Endothelial cell of hepatic sinusoid (primary cell): ENCODE measurements at regions not wholly inside any gene's neighbourhood (a gene's known extent, or its start where the extent isn't known, plus 50 kb on each side); places are given as distances from the start of the nearest gene placed in this dataset.

ENCODE experiments used
- in situ Hi-C: cut with HindIII; loops from 2 replicates; pipeline ENCODE4 v1.10.0; 2017; ENCODE audit warnings: low sequenced_read_pairs

DNA sequence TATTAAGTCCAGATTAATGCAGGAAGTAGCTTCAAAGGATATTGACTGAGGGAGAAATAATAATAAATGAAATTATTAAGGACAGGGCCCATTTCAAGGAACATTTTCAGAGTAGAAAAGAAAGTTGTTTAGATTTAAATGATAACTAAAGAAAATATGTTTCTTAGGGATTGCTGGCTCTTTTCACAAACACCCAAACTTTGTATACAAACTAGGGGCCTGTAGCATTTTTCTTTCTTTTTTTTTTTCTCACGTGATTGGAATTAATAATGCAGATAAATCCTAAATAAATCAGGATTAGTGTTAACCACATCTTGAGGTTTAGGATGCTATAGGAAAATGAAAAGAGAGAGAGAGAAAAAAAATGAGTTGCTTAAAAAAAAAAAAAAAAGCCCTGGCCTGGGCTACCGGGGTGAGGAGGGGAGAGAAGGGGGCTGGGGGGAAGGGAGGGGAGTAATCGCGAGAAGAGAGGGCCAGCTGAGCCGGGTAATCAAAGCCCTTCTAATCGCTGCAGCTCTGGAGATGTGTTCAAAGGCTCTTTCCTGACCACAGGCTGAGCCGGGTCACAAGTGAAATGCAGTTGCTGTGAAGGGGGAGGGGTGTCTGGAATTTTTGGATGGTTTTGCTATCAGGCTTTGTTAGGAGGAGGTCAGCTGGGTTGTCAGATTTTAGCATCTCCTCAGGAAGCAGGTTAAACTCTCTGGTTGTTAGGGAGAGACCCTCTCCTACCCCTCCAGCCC is 104.6 kb upstream of the ZFHX3 start:
- in situ Hi-C loops: no loop called here

DNA sequence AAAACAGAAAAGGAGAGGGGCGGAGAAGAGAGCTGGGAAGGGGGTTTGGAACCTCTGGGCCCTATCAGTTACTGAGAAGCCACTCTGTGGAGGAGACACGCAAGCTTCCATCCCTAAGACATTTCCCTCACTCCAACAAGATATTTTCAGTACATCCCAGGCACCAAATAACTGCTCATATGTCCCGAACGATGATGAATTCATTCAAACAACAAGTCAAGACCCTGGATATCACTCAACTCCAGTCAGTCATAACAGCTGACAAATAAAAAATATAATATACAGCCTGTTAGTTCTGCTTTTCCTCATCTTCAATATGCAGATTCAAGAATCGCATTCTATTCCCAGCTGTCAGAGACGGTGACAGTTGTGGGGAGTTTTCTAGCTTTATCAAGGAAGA is 104.0 kb upstream of the ZFHX3 start:
- in situ Hi-C loops: no loop called here

DNA sequence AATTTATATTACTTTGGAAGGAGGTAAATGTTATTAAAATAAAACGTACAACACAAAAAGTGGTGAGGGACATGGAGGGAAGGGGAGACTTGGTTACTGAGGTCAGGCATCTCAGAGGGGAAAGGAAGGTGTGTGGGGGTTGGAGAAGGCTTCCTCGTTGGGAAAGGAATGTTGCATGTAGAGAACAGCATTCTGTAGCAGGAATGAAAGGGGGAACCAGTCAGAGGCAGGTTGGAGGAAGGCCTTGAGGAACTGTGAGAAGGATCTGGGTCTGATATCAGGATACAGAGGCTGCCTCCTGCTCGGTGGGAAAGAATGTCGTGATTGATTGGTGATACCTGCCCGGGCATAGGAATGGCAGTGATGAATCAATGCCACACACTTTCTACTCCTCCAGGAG is 103.3 kb upstream of the ZFHX3 start:
- in situ Hi-C loops: no loop called here

DNA sequence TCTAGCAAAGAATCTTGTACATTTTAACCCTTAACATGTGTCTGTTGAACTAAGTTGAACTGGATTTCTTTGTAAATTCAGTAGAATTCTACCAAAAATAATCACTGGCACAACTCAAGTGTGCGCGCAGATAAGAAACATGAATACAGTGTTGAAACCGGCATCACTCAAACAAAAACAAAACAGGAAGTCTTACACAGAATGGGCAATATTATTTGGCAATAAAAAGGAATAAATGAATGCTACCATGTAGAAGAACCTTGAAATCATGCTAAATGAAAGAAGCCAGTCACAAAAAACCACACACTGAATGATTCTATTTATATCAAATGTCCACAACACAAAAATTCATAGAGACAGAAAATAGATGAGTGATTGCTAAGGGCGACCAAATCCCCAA is 102.9 kb upstream of the ZFHX3 start:
- in situ Hi-C loops: no loop called here

DNA sequence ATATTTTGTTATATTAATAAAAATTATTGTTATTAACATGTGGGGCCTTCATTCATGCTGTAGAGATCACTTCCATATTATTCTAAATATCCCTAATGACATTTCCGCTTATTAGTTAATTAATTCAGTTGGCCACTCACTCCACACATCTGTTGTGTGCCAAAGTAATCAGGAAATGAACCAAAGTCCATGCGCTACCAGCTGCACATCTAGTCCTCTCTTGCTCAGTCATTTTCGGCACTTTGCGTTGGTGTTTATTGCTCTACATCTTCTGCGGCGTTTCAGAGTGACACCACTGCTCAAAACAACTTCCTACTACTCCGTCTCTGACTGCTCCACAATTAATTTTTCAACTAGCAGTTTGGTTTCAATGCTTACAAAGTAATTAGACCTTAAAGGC is 101.4 kb upstream of the ZFHX3 start:
- in situ Hi-C loops: no loop called here

DNA sequence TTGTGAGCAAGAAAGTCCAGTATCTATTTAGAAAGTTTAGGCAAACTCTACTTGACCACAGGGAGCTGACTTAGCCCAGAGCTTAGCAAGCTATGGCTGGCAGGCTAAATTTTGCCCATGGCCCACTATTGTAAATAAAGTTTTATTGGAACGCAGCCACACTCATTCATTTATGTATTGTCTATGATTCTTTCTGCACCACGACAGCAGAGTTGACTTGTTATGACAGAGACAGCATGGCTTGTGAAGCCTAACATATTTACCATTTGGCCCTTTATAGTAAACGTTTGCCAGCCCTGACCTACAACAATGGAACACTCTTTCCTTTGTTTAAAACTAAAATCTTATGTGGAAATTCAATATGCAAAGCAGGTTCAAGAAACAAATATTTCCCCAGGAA is 100.0 kb upstream of the ZFHX3 start:
- in situ Hi-C loops: no loop called here

DNA sequence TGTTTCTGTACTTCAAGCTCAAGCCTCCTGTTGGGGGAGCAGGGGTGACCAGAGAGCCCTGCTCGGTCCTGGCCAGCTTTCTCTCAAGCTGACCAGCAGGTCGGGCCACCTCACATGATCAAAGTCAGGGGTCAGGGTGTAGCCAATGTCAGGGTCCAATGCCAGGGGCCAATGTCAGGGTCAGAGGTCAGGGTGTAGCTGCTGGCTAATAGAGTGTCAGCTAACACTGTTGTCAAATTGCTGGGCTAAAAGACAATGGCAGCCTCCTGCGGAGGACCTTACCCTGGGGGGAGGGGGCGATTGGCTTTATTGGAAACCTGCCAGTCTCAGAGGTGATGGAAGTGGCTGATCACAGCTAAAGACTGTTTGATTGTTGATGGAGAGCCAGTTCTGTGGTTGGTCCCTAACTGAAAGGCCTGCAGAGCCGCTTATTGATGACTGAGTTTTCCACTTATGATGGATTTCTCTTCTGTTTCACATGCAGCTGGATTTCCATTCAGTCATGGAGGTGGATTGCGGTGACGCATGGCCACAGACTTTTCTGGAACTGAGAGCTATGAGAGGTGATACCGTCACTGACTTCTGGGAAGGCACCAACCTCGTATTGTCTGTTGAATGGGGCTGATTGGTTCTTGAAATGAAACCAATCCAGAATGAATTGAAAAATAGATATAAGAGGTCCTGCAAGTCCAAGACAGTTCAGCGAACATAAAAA is 97.4 kb upstream of the ZFHX3 start:
- in situ Hi-C loops: no loop called here

DNA sequence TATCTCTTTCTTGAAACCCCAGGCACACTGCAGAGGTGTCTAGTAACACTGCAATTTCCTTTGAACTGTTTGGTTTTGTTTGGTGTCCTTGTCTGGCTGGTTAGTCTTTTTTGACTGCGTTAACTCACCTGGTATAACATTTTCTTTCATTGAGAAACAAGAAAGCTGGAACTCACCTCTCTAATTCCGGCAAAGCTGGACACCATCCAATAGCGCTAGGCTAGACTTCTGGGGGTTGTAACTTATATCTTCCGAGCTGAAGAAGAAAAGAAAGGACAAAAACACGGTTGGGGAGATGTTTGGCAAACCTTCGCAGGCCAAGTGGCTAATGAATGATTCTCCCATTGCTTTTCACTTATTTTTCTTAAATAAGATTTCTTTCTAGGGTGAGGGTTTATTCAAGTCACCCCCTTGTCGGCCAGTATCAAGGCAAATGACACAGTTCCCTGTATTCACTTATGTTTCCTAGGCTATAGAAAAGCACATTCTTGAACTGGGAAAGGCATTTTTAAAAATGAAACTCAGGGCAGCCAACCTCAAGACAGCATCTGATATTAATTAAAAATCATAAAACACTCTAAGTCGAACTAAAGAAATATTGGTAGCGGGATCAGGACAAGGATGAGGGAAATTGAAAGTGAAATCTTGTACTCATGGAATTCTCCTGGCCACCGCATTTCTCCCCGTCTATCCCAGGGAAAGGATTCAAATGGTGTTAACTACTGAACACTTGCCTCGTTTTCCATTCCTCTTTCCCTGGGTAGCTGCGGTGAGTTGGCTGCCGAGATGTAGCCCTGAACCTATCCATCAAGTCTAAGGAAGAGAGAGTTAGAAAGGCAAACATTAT is 95.9 kb upstream of the ZFHX3 start:
- in situ Hi-C loops: no loop called here

DNA sequence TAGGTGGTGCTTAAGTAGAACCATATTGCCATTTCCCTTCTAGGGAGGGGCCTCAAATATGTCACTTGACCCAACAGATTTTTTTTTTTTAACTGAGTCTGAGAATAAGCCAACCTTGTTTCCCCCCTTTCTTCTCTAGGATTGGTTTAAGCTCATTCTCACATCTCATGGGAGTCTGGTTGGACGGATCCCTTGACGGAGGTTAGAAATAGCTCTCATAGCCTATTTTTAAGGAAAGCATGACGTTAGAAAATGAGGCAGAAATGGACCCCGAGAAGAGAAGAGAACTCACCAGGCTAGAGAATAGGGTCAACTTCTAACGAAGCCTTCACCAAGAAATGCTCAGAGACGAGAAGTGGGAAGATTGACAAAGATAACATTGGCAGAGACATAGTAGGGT is 95.1 kb upstream of the ZFHX3 start:
- in situ Hi-C loops: no loop called here

DNA sequence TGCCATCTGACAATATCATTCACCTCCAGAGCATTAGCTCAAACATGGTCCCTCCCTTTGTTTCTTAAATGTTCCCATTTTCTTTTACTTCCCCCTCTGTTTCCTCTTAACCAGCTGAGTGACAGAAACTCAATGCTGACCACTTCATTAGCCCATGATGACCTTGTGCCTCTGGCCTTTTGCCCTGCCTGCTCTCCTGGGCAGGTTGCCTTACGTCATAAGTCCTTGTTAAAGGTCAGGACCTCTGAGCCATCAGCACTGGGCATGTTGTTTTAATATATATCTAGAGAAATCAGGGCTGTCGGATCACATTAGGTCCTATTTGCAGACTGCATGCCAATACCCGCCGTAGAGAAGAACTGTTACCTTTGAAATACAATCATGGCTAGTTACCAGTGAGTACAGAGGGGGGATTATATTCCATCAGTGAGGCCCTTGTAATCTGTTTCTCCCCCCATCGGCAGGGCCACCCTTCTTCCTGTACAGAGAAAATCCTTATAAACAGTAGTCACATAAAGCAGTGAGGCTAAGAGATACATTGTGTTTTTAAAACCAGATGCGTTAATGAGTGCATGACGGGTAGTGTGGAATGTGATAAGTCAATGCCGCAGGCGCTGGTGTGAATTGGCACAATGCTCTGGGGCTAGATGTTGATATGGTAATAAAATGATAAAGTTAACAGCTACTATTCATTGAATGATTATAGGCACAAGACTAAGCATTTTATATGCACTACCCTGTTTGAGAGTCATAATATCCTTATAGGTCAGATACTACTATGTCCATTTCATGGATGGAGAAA is 94.3 kb upstream of the ZFHX3 start:
- in situ Hi-C loops: no loop called here

DNA sequence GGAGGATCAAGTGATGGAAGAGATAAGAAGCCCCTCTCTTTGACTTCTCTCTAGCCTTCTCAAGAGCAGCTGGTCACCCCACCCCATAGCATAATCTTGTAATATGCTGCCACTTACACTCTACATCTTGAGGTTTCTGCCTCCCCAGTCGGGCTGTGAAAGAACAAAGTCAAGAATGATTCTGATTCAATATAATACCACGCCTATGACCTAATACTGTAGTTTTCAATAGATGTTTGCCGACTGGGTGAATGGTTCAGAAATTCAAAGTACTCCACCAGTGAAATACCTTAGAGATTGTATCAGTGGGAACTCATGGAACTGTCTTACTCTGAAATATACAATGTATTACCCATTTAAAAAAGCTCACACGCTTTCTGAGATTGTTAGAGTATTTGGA is 93.0 kb upstream of the ZFHX3 start:
- in situ Hi-C loops: no loop called here

DNA sequence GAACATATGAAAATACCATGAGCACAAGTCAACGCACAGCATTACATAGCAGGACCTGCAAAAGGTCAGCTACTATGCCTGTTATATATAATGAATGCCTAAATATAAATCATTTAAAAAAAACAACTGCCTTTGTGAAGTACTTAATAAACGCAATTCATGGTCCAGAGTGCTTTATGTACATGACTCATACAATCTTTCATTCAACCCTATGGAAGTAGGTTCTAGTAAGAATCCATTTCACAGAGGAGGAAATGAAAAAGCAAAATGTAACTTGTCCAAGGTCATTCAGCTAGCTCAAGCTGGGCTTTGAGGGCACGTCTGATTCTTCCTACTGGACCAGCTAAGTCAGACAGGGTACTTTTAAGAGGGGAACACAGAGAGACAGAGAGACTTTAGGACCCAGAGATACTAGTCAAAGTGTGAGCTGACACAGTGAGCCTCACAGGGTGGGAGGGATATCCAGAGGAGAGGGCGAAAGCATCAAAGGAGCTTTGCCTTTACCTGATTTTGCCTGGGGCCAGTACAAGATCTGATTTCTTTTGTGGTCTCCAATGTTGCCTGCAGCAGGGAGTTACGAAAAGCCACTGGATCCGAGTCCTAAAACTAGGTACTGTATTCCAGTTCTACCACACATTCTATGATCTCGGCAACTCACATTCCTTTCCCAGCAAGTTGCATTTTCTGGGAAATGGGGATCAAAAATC is 83.4 kb upstream of the ZFHX3 start:
- in situ Hi-C loops: no loop called here

DNA sequence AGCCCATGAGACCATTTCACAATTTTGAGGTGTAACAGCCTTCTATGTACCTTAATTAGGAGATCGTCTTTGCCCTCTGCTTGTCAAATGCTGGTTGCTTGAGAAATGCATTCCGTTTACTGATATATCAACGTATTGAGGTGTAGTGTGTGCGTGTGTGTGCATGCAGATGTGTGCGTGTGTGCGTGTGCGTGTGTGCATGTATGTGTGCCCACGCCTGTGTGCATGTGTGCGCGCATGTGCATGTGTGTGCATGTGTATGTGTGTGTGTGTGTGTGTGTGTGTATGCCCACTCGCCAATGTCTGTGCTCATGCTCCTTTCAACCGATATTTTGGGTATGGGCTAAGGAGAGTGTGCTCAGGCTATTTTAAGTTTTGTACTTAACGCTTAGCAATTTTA is 81.5 kb upstream of the ZFHX3 start:
- in situ Hi-C loops: no loop called here

DNA sequence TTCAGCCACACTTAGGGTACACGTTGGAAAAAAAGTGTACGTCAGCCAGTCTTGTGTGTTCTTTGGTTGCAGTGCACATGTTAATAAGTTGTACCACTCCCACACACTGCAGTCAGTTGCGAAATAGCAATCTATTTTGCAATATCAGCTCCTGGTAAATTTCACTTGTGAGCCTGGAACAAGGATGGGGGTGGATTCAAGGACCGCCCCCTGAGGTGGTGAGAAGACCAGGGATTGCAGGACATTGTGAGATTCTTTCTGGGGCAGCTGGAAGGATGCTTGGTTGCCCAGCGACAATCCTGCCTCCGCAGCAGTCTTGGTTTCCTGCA is 78.6 kb upstream of the ZFHX3 start:
- in situ Hi-C loops: no loop called here

DNA sequence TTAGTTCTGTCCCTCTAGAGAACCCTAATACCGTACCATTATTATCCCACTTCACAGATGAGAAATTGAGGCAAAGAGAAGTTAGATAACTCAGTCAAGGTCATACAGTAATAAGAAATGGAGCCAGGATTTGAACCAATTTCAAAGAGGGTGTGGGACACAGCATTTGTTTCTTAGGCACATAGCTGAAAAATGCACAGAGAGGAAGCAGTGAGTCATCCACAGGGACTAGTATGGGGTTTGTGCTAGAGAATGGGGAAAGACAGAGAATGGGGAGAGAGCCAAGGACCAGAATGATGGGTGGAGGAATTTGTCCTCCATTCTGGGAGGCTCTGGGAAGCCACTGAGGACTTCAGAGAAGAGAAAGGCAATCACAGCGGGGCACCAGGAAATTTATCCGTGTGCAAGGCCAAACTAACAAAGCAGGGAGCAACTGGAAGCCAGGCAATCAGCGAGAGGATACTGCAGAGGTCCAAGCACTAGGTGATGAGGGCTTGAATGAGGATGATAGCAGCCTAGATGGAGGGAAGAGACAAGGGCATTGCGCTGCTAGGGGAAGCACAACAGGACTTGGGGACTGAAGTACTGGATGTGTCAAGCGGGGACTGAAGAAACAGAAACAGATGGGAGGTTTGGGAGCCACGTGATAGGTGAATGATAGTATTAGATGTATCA is 78.1 kb upstream of the ZFHX3 start:
- in situ Hi-C loops: no loop called here

DNA sequence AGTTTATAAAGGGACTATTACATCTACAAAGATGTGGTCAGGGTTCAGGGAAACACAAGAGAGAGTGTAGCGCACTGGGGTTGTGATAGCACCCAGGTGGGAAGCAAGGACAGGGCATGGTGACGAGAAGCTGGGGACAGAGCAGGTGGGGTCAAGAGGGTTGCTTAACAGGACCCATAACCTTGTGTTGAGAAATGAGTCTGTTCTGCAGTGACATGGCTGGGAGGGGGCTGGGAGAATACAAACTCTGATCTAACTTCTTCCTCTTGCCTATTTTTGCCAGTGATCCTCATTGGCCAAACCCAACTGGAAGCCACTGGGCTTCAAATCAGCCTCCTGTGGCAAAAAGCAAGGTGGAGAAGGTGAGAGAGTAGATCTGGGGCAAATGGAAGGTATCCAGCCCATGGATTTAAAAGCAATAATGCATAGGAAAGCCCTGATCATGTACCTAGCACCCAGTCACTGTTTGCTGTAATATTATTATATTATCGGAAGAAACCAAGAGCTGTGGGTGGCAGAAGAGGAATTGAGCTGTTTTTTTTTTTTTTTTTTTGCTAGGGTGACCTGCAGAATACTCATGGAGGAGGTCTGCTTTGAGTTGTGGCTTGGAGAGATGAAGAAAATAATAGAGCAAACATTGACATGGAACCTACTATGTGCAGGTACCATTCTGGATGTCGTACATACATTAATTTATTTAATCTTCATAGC is 76.9 kb upstream of the ZFHX3 start:
- in situ Hi-C loops: no loop called here

DNA sequence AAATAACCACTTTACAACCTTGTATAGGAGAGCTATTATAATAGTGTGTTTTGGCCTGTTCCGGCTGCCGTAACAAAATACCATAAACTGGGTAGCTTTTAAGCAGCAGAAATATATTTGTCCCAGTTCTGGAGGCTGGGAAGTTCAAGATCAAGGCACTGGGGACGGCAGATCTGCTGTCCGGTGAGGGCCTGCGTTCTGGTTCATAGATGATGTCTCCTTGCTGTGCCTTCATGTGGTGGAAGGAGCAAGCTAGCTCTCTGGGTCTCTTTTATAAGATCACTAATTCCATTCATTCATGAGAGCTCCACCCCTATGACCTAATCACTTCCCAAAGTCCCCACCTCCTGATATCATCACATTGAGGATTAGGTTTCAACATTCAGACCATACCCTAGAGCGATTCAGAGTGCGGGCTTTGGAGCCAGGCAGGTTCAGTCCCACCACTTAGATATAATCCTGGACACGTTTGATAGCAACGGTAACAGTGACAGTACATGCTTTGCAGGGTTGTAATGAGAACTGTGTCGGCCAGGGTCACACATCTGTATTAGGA is 76.2 kb upstream of the ZFHX3 start:
- in situ Hi-C loops: no loop called here

DNA sequence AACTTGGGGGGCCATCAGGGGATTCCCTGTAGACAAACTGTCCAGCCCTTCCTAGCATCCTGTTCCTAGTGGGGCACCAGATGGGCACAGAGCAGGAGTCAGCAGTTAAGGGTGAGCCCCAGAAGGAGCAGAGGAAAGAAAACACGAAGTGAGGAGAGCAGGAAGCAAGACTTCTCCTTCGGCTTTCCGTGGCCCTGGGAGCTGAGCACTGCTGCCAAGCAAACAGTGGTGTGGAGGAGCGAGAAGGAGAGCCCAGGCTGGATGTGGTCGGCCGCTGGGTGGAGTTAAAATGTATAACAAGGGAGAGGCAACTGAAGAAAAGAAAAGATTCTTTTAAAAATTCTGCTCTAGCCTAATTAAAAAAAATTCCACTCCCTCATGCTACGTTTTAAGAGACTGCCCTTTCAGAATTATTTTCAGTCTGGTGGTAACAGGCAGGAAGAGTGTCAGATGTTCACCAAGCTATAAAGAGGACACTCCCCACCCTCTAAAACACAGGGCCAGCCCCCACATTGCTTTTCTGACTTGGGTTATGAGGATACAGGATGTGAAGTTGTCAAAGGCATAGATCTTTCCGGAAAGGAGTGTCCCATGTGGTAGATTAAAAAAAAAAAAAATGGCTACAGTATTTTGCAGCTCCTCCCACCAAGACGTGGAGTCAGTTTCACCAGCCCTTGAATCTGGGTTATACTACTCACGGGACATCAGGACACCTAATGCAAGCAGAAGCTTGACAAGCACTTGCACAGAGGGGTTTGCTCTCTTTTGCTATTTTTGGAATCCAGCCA is 74.9 kb upstream of the ZFHX3 start:
- in situ Hi-C loops: no loop called here
